HG03095 (cell line): ENCODE measurements at regions not wholly inside any gene's neighbourhood (a gene's known extent, or its start where the extent isn't known, plus 50 kb on each side); places are given as distances from the start of the nearest gene placed in this dataset.

ENCODE experiments used
- ATAC-seq: cut with Tn5 transposase; IDR thresholded peaks from one replicate; pipeline ENCODE4 v1.9.1; 2021; ENCODE audit warnings: moderate library complexity; ENCODE audit not compliant: unreplicated experiment

DNA sequence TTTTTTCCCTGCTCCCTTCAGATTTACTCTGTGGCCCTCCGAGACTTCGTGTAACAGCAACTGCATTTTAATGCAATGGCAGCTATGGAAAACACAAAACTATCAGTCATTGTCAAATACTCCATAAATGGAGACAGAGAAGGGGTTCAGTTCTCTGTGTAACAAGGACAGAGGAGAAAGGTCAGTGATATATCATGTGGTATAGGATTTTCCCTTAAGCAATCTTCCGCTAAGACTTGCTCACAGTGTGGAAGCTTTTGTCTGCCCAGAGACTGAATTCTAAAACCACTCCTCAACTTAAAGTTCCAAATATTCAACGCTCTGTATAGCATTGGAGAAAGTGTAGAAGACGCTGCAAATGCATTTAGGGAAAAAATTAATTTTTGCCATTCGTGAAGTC is 111.3 kb upstream of the EDNRB start:
- no peak for ATAC-seq

- no peak for ATAC-seq
These were observed 110.3 kb upstream of the EDNRB start for GRCh38 chr13:78028960-78029359.

DNA sequence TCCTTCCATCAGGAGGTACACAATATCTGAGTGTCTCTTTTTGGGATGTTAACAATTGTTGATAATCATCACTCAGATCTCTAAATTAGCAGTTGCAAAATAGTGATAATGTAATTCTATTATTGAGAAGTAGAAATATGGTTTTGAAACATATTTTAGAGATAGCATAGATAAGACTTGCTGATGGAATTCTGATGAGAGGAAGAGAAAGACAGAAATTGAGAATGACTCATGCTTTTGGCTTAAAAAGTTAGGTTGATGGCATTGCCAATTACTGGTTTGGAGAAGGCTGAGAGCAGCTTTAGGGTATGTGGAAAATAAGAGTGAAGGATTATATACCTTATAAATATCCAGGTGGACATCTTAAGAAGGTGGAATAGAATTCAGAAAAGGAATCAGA is 106.4 kb upstream of the EDNRB start:
- ATAC-seq: no peak

GRCh38 chr13:78022164-78022877 is 103.7 kb upstream of the EDNRB start:
- peak; percentile 100 for ATAC-seq

GRCh38 chr13:78020861-78021260 is 102.2 kb upstream of the EDNRB start:
- no peak for ATAC-seq

- no peak for ATAC-seq
These were observed 97.2 kb upstream of the EDNRB start for GRCh38 chr13:78015782-78016181.

DNA sequence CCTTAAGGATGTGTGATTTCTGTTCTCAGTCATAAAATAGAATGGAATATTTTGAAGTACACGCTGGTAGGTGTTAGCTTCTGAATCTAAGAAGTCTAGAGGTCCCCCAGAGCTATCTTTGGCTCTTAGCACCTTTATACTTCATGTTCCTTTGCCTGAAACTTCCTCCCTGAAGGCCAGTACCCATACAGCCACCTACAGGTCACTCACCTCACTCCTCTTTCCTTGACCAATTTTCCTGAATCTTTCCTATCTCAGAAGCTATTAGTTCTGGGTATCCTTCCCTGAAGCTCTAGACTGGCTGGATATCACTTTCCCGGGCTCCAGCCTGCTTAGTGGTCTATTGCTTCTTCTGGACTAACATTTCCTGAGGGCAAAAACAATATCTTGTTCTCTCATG is 93.4 kb upstream of the EDNRB start:
- ATAC-seq: no peak

- no peak for ATAC-seq
These were observed 86.2 kb upstream of the EDNRB start for GRCh38 chr13:78004821-78005220.

DNA sequence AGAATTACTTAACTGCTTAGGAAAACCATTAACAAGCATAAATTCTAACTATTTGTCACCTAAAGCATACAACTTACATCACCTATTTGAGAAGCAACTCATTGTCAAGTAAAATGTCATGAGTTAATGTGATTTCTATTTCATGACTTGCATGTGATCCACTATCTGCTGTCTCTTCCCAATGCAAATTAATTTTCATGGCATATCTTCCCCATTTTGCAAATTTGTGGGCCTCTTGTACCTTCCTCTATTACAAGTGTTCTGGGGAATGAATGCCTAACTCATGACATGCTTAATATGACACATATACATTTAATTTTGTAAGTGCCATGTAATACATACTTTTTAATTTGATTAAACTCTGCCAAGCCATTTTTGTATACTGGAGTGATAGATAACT is 81.1 kb upstream of the EDNRB start:
- ATAC-seq: no peak

GRCh38 chr13:77994166-77994565 is 75.5 kb upstream of the EDNRB start:
- no peak for ATAC-seq

- ATAC-seq: no peak
These were observed 72.4 kb upstream of the EDNRB start for GRCh38 chr13:77991003-77991402.

DNA sequence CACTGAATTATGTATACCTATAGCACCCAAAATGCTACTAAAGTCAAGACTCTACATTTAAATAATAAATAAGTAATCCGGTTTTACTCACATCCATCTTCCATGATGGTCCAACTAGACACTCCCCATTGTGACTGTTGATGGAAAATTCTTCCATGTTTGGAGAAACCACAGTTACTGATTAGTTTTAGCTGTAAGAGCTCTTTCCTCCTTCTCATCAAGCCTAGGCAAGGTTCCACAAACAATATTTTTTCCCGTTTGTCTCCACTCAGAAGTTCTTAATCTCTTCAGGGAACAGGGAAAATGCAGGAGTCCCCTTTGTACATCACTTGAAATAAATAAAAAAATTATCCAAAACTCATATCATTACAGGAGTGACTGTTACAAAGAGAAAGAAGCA is 70.7 kb upstream of the EDNRB start:
- no peak for ATAC-seq

DNA sequence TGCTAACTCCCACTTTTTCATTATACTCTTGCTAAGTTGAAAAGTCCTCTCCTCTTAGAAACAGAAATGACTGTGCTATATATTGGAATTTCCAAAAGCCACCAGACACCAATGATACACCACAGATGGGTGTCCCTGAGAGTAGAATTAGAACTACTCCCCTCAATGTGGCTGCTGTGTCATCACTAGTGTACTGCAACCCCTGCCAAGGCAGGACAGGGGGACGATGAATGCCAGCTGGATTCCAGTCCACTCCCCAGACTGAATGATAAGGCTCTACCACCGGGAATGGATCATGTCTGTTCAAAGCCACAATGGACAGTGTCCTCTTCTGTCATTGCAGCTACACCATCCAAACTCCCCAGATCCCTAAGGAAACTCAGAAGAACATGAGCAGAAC is 69.7 kb upstream of the EDNRB start:
- ATAC-seq: no peak

- ATAC-seq: no peak
These were observed 68.1 kb upstream of the EDNRB start for GRCh38 chr13:77986713-77987112.

DNA sequence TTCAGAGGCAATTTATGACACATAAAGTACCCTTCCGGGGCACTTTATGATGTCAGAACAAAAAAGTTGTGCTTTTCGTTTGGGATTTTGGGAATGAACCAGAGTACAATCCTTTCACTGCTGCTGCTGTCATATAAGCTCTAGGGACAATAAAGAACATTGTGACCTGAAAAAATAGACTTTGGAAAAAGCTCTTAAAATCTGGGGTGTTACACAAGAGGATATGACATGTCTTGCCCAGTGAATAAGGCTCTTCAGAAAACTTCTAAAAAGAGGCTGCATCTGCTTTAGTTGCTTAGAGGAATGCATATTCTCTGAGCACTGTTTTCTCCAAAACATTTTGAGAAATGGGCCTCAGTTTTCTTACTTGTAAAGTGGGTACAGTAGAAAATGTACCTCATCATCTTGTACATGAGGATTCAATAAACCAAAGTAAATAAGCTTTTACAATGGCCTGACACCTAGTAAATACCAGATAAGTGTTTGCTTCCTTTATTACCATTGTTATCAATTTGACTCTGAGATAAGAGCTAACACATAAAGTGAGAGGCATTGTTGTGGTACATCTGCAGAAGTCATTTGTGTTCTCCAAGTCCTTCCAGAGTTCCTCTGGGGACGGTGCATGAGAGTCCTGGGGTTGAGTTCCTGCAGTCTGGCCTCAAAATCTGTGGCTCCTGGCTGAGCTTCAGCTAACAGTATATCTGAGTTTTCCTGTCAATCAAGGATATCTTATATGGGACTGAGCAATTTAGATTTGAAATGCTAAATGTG is 67.4 kb upstream of the EDNRB start:
- no peak for ATAC-seq

DNA sequence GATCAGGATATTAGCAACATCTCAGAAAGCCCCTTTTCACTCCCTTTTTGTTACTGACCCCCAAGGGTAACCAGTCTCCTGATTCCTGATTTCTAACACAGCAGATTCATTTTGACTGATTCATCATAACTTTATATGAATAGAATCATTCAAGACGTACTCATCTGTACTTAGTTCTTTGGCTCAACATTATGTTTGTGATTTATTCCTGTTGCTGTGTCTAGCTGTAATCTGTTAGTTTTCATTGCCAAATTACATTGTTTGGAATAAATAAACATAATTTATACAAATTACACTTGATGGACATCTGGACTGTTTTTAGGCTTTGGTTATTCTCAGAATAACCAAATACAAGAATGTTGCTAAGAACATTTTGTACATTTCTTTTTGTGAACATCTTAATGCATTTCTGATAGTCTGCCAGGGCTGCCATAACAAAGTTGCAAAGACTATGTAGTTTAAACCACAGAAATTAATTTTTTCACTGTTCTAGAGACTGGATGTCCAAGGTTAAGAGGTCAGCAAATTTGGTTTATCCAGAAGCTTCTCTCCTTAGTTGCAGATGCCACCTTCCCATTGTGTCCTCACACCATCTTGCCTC is 62.8 kb upstream of the EDNRB start:
- no peak for ATAC-seq

- ATAC-seq: no peak
These were observed 62.0 kb upstream of the EDNRB start for GRCh38 chr13:77980592-77980991.

DNA sequence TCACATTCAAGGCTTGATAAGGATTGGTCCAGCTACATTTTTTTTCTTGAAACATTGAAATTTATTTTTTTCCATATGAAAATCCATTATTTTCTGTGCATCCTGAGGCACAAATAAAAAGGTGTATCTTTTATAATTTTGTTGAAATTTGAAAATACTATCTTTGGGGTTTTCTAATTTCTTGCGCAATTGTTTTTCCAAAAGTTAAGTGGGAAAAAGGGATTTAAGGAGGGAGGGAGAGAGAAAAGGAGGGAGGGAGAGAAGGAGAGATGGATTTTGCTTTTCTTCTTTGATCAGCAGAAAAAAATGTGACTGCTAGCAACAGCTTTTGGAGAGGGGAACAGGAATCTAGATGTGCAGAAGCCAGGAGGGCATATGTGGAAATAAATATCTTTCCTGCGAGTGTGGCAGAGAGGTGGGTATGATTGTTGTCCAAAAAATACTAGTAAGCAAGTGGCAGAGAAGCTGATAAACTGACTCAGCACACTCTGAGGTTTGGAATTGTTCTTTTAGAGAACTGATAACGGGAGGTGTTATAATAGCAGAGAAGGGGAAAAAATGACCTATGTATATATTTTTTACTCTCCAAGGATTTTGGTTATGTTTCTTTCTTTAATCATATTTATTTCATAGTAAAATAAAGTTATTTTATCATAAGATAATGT is 61.2 kb upstream of the EDNRB start:
- no peak for ATAC-seq

GRCh38 chr13:77975358-77976042 is 56.9 kb upstream of the EDNRB start:
- ATAC-seq: no peak

- ATAC-seq: no peak
These were observed 50.7 kb upstream of the EDNRB start for GRCh38 chr13:77969299-77969698.
